Endothelial cell (in vitro differentiated cells): ENCODE measurements at regions not wholly inside any gene's neighbourhood (a gene's known extent, or its start where the extent isn't known, plus 50 kb on each side); places are given as distances from the start of the nearest gene placed in this dataset.
"Not testable (repeated sequence)": the region's sequence is repeated elsewhere in the genome, so short reads cannot be mapped to it uniquely, and the experiment has no call there.

Experiments
- DNase-seq: peaks from one replicate; pipeline ENCODE4 v3.0.0; 2021; ENCODE audit warnings: low spot score
- H3K27ac Mint-ChIP-seq: one replicate; pipeline ENCODE4 v1.8.0; 2021; ENCODE audit warnings: mixed read lengths, inconsistent platforms; ENCODE audit not compliant: unreplicated experiment
- H3K27me3 Mint-ChIP-seq: one replicate; pipeline ENCODE4 v1.8.0; 2021; ENCODE audit warnings: mild to moderate bottlenecking, moderate library complexity, mixed read lengths, inconsistent platforms; ENCODE audit not compliant: unreplicated experiment
- H3K36me3 Mint-ChIP-seq: one replicate; pipeline ENCODE4 v1.8.0; 2021; ENCODE audit warnings: mild to moderate bottlenecking, low read depth, mixed read lengths, inconsistent platforms; ENCODE audit not compliant: unreplicated experiment
- H3K4me1 Mint-ChIP-seq: one replicate; pipeline ENCODE4 v1.8.0; 2021; ENCODE audit warnings: mild to moderate bottlenecking, mixed read lengths, inconsistent platforms; ENCODE audit not compliant: unreplicated experiment
- H3K4me3 Mint-ChIP-seq: one replicate; pipeline ENCODE4 v1.8.0; 2021; ENCODE audit warnings: mild to moderate bottlenecking, mixed read lengths, inconsistent platforms; ENCODE audit not compliant: unreplicated experiment
- H3K9me3 Mint-ChIP-seq: one replicate; pipeline ENCODE4 v1.8.0; 2021; ENCODE audit warnings: mixed read lengths, inconsistent platforms; ENCODE audit not compliant: unreplicated experiment
- CTCF ChIP-seq: fragments of 200-600 bp; sonication (generic); IDR thresholded peaks from one replicate; pipeline ENCODE4 v1.5.0; 2021; ENCODE audit warnings: antibody characterized with exemption; ENCODE audit not compliant: unreplicated experiment

GRCh38 chr15:95626501-95627361 lies 703.8 kb upstream of the NR2F2 start:
- TF ChIP-seq CTCF, result no peak
- Mint-ChIP-seq H3K4me3 (no peak overlapping the region), H3K27me3 (no peaks in the 10 kb centered on the region), H3K36me3 (no peaks in the 10 kb centered on the region), H3K9me3 (no peaks in the 10 kb centered on the region), H3K27ac (no peak overlapping the region), H3K4me1 (peaks cover 16% of the 10 kb centered on the region)
- no peak for DNase-seq

- Mint-ChIP-seq H3K27me3 (no peaks in the 10 kb centered on the region), H3K36me3 (no peaks in the 10 kb centered on the region), H3K4me3 (no peak overlapping the region), H3K4me1 (peaks cover 16% of the 10 kb centered on the region), H3K27ac (no peak overlapping the region), H3K9me3 (no peaks in the 10 kb centered on the region)
- no peak for DNase-seq
- no peak for TF ChIP-seq CTCF
These were observed 700.9 kb upstream of the NR2F2 start for GRCh38 chr15:95629503-95630168.

- H3K27ac Mint-ChIP-seq, result no peak overlapping the region
- no peak for TF ChIP-seq CTCF
- H3K9me3 Mint-ChIP-seq, result no peaks in the 10 kb centered on the region
- H3K4me3 Mint-ChIP-seq, result no peak overlapping the region
- H3K27me3 Mint-ChIP-seq, result no peaks in the 10 kb centered on the region
- DNase-seq, result no peak
- H3K4me1 Mint-ChIP-seq, result peaks cover 16% of the 10 kb centered on the region
- no peaks in the 10 kb centered on the region for H3K36me3 Mint-ChIP-seq
These were observed 699.8 kb upstream of the NR2F2 start for GRCh38 chr15:95630683-95631082.

GRCh38 chr15:95635666-95636065 lies 694.8 kb upstream of the NR2F2 start:
- Mint-ChIP-seq H3K9me3 (no peaks in the 10 kb centered on the region), H3K27ac (no peak overlapping the region), H3K4me1 (no peaks in the 10 kb centered on the region), H3K36me3 (no peaks in the 10 kb centered on the region), H3K27me3 (no peaks in the 10 kb centered on the region), H3K4me3 (no peak overlapping the region)
- DNase-seq, result no peak
- no peak for TF ChIP-seq CTCF

- no peak for TF ChIP-seq CTCF
- no peaks in the 10 kb centered on the region for H3K27me3 Mint-ChIP-seq
- H3K9me3 Mint-ChIP-seq, result no peaks in the 10 kb centered on the region
- no peaks in the 10 kb centered on the region for H3K4me1 Mint-ChIP-seq
- no peaks in the 10 kb centered on the region for H3K36me3 Mint-ChIP-seq
- H3K27ac Mint-ChIP-seq, result no peak overlapping the region
- DNase-seq, result no peak
- H3K4me3 Mint-ChIP-seq, result no peak overlapping the region
These were observed 694.4 kb upstream of the NR2F2 start for GRCh38 chr15:95636107-95636506.

GRCh38 chr15:95637234-95637633 lies 693.3 kb upstream of the NR2F2 start:
- H3K36me3 Mint-ChIP-seq, DNase-seq, H3K4me3 Mint-ChIP-seq, H3K27me3 Mint-ChIP-seq, H3K27ac Mint-ChIP-seq, H3K9me3 Mint-ChIP-seq, H3K4me1 Mint-ChIP-seq: not testable (repeated sequence)
